M059J (cell line): ENCODE measurements at regions not wholly inside any gene's neighbourhood (a gene's known extent, or its start where the extent isn't known, plus 50 kb on each side); places are given as distances from the start of the nearest gene placed in this dataset.
A peak's percentile ranks its signal among the peaks of the same experiment; 100 is the strongest.
"Not testable (repeated sequence)": the region's sequence is repeated elsewhere in the genome, so short reads cannot be mapped to it uniquely, and the experiment has no call there.

Experiments used
- DNase-seq: peaks from one replicate; pipeline ENCODE4 v3.0.0-alpha.2; 2012; ENCODE audit warnings: low read depth

DNA sequence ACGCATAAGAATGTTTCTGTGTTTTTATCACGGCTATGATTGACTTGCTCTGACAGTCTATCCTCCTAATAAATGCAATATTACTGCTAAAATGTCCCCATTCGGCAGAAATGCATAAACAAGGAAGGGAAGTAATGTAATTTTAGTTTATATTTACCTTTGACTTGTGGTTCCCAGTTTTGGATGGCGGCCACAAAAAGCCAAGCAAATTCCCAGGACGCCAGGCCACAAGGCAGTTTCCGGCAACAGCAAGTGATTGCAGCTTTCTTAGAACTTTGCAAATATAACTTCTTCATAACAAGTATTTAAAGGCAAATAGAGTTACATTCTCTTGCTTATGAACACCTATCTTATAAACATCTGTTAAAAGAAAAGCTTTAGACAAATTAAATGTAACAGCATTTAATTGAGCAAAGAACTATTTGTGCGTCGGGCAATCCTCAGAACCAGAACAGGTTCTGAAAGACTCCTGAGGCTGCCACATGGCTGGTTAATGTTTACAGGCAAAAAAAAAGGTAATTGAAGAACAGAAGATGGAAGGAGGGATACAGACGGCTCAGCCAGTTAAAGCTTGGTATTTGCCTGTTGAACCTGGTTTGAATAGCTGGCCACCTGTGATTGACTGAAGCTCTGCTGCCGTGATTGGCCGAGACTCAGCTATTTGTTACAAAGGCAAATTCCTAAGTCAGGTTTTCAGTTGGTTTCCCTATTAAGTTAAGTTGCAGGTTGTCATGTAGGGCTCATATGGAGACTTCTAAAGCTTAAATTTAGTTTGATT lies 80.8 kb downstream of the C21orf91 start:
- peak; percentile 23 for DNase-seq

DNA sequence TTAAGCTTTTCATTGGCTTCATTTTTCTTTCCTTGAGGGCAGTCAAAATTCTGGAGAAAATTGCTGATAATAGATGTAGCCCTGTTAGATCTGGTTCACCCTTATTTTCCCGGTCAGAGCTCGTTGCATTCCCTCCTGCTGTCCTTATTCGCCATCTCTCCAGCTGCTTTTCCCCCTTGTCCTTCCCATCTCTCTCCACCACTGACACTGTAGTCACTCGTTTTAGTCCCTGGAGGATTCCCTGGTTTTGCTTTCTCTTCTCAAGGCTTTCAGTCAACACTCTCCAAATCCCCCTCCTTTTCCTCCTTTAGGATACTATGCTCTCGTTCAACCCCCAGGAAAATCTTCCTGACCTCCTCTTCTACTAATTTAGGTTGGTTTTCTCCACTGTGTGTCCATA lies 83.1 kb downstream of the C21orf91 start:
- no peak for DNase-seq

- no peak for DNase-seq
Measured at GRCh38 chr21:17733209-17733608, 85.9 kb downstream of the C21orf91 start.

DNA sequence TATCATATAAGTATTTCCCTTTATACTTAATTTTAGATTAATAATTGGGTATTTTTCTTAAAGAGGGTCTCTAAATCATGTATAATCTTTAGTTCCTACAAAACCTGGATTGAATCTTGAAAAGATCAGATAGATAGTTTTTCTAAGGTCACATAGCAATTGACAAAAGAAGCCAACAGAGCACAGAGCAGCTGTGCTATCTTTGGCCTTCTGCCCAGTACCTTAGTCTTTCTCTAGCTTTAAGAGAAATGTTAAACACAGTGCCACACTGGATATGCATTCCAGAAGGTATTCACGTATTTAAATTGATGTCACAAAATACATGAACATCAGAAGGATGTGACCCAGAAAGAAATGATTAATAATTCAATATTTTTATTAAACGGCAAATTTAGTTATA lies 86.8 kb downstream of the C21orf91 start:
- peak; percentile 22 for DNase-seq

- no peak for DNase-seq
Measured at GRCh38 chr21:17731554-17731953, 87.6 kb downstream of the C21orf91 start.

DNA sequence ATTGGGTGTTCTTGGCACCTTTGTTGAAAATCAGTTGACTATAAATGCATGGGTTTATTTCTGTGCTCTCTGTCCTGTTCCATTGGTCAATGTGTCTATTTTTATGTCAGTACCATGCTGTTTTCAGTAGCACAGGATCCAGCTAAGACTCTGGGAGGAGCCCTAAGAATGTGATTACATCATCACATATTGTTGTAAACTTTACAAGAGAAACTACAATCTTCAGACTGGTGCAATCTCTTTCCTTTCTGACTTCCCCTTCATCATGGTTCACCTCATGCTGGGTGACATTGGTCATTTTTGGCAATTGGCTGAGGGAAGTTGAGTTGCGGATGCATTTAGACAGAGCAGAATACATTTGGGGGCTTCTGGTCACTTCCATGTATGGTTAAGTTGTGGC lies 88.4 kb downstream of the C21orf91 start:
- DNase-seq: peak; percentile 25

GRCh38 chr21:17729455-17729854 lies 89.7 kb downstream of the C21orf91 start:
- DNase-seq: no peak

GRCh38 chr21:17727361-17727760 lies 91.8 kb downstream of the C21orf91 start:
- no peak for DNase-seq

- DNase-seq: peak; percentile 30
Measured at GRCh38 chr21:17726047-17726829, 92.9 kb downstream of the C21orf91 start.

DNA sequence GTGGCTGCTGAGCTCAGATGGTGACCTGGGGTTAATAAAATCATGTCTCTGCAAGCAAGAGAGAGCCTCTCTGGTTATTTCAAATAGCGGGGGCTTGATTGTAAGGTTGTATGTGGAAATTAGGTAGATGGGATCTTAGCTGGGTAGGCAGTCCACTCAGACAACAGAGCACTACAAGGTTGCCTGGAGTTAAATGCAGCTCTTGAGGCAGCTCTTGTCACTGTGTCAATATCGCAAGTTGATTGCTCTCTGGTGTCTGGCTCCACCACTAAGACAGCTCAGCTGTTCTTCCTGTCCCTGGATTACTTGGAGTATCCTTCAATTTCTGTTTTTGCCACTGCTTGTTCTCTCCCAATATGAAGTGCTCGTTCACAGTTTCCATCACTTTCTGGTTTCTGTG lies 93.8 kb downstream of the C21orf91 start:
- no peak for DNase-seq

DNA sequence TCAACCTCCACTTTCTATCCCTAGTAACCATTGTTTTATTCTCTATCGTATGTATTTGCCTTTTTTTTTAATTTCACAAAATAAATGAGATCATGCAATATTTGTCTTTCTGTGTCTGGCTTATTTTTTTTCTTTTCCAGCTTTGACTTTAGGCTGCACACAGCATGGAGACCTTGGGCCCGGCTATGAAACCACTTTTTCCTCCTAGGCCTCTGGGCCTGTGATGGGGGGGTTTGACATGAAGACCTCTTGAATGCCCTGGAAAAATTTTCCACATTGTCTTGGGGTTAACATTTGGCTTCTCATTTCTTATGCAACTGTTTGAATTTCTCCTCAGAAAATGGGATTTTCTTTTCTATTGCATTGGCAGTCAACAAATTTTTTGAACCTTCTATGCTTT lies 100.2 kb upstream of the BTG3 start:
- DNase-seq: no peak

GRCh38 chr21:17711896-17712295 lies 99.2 kb upstream of the BTG3 start:
- DNase-seq: no peak

GRCh38 chr21:17709266-17709611 lies 96.5 kb upstream of the BTG3 start:
- no peak for DNase-seq

DNA sequence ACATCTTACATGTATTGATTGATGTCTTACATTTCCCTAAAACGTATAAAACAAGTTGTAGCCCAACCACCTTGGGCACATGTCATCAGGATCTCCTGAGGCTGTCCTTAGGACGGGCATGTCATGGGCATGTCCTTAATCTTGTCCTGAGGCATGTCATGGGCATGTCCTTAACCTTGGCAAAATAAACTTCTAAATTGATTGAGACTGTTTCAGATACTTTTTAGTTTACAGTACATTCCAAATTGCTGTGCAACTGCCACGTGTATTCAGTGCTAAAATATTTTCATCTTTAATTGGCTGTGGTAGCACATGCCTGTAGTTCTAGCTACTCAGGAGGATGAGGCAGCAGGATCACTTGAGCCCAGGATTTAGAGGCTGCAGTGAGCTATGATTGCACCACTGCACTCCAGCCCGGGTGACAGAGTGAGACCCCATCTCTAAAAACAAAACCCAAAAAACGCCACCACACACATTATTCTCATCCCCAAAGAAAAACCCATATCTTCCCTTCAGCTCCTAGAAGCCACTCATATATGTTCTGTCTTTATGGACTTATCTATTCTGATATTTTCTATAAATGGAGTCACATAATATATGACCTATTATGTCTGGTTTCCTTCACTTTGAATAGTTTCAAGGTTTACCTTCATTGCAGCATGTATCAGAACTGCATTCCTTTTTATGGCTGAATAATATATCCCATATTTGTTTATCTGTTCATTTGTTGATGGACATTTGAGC lies 96.0 kb upstream of the BTG3 start:
- no peak for DNase-seq

GRCh38 chr21:17699524-17700189 lies 87.0 kb upstream of the BTG3 start:
- DNase-seq: peak; percentile 39

- DNase-seq: no peak
Measured at GRCh38 chr21:17697473-17697872, 84.8 kb upstream of the BTG3 start.

DNA sequence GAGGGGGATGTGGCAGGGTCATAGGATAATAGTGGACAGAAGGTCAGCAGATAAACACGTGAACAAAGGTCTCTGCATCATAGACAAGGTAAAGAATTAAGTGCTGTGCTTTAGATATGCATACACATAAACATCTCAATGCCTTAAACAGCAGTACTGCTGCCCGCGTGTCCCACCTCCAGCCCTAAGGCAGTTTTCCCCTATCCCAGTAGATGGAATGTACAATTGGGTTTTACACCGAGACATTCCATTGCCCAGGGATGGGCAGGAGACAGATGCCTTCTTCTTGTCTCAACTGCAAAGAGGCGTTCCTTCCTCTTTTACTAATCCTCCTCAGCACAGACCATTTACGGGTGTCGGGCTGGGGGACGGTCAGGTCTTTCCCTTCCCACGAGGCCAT lies 81.7 kb upstream of the BTG3 start:
- DNase-seq: not testable (repeated sequence)

- peak; percentile 68 for DNase-seq
Measured at GRCh38 chr21:17693801-17694200, 81.1 kb upstream of the BTG3 start.

DNA sequence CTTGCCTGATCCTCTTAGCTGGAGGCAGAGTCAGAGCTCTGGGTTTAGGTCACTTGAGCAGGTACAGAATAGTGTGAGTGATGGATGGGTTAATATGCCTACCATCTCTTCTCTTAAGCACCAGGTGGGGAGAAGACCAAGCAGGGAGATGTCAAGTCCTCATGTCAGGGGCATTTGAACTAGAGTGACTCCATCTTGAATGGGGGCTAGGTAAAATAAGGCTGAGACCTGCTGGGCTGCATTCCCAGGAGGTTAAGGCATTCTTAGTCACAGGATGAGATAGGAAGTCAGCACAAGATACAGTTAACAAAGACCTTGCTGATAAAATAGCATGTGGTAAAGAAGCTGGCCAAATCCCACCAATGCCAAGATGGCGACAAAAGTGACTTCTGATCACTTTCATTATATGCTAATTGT lies 77.4 kb upstream of the BTG3 start:
- DNase-seq: peak; percentile 13

GRCh38 chr21:17688912-17689874 lies 76.5 kb upstream of the BTG3 start:
- peak; percentile 98 for DNase-seq

DNA sequence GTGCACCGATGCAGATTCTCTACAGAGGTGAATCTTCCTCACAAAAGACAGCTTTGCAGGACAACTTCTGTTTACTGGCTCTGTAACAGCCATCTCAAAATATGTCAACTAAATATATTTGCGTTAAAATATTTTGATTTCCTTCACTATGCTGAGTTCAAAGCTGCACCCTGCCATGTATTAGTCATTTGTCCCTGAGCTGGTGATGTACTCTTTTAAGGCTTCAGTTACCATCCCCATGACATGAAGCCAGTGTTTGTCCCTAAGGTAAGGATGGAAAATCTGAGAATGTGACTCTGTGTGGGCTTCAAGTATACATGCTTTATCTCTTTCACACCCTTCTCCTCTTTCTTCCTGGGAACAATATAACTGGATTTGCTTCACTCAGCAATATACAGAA lies 70.2 kb upstream of the BTG3 start:
- no peak for DNase-seq
